HG03103 (cell line): ENCODE measurements at regions not wholly inside any gene's neighbourhood (a gene's known extent, or its start where the extent isn't known, plus 50 kb on each side); places are given as distances from the start of the nearest gene placed in this dataset.
"Not testable (repeated sequence)": the region's sequence is repeated elsewhere in the genome, so short reads cannot be mapped to it uniquely, and the experiment has no call there.

Source experiments
- ATAC-seq: cut with Tn5 transposase; IDR thresholded peaks from one replicate; pipeline ENCODE4 v1.9.1; 2021; ENCODE audit warnings: low read depth; ENCODE audit not compliant: unreplicated experiment

GRCh38 chr6:92433911-92434310 lies 985.4 kb downstream of the EPHA7 start:
- no peak for ATAC-seq

DNA sequence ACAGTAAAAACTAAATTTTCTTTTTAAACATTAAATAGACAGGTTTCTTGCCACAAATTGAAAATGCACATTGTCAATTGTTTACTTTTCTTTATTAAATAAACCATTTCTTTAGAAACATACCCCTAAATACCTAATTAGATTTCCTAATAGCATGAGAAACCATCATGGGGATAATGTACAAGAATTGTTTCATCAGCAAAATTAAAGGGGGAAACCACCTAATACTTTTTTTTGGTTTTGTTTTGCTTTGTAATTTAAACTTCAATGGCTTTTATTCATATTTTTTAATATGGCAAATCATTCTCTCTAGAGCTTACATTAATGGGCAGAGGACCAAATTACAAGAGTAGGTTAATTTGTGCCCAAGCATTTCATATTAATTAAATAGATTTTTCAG lies 987.9 kb downstream of the EPHA7 start:
- no peak for ATAC-seq

DNA sequence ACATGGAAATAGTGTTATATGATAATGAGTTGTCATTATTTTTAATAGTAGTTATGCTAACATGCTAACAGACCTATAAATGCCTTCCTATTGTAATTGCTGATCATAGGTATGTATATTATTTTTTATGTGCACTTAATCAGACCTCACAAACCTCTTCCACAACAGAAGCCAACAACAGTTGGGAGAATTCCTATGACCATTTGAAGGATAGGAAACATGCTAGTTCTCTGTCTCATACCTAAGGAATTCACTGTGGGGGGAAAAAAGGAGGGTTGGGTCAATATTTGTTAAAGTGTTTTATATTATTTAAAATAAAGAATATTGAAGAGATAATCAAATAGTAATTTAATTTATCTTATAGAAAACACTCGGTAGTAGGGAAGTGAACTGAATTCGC lies 990.9 kb downstream of the EPHA7 start:
- no peak for ATAC-seq

- ATAC-seq: no peak
Observed at GRCh38 chr6:92427453-92427852, 991.9 kb downstream of the EPHA7 start.

DNA sequence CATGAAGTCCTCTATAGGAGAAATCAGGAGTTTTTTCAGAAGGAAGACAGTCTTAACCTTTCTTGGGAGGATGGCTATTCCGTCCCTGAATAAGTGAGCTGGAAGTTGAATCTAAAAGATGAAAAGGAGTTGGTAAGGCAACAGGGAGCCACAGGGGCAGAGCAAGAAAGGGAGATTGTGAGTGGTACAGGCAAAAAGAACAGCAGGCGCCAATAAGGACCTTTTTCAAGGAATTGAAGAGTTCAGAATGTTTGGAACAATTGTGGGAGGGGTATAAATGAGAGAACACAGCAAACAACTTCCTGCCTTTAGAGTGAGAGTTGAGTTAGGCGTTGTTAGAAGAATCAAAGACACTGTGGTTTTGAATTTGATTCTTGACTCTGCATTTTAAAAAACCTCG lies 1003.7 kb downstream of the EPHA7 start:
- ATAC-seq: no peak

DNA sequence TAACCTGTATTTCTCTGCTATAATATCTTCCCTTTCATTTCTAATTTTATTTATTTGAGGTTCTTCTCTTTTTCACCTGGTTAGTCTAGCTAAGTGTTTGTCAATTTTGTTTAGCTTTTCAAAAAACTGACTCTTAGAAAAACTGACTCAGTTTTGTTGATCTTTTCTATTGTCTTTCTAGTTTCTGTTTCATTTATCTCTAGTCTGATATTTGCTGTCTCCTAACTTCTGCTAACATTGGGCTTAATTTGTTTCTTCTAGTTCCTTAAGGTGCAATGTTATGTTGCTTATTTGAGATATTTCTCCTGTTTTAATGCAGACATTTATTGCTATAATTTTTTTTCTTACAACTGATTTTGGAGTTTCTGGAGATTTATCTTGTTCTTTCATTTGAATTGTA lies 1011.0 kb downstream of the EPHA7 start:
- no peak for ATAC-seq

GRCh38 chr6:92404281-92404680 lies 1015.1 kb downstream of the EPHA7 start:
- ATAC-seq: no peak

GRCh38 chr6:92399911-92400310 lies 1019.4 kb downstream of the EPHA7 start:
- no peak for ATAC-seq

DNA sequence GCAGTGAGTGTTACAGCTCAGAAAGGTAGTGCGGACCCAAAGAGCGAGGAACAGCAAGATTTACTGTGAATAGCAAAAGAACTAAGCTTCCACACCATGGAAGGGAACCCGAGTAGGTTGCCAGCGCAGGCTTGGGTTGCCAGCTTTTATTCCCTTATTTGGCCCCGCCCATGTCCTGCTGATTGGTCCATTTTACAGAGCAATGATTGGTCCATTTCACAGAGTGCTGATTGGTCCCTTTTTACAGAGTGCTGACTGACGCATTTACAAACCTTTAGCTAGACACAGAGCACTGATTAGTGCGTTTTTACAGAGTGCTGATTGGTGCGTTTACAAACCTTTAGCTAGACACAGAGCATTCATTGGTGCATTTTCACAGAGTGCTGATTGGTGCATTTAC lies 1030.7 kb downstream of the EPHA7 start:
- not testable (repeated sequence) for ATAC-seq

DNA sequence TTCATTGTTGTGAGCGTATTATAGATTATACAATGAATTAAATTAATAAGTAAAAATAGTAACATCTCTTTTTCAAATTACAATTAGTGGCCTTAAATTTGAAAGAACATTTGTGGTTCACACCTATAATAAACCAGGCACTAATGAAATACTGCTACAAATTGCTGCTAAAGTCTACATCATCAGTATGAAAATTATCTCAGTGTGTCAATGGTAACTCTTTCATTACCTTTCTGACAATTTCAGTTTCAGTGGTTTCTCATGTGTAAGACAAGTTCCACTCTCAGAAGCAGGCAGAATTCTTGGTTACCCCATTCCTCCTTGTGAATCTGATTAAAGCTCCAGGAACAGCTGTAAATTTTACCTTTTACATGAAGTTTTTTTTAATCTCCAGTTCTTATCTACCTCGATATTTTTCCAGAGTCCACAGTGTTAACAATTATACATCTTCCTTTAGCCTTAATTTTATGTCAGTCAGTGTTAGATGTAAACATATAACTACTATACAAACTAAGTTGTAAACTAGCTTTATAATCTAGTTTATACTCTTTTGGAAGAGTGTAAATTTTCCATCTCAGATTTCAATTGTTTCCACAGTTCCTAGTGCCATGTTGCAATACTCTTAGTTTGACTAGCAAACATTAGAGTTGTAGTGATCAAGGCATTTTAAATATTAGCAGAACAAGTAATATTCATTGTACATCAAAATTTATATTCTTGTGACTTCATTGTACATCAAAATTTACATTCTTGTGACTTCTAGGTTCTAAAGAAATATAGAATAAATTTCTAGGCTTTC lies 1038.4 kb downstream of the EPHA7 start:
- no peak for ATAC-seq

- ATAC-seq: no peak
Observed at GRCh38 chr6:92377137-92377536, 1042.2 kb downstream of the EPHA7 start.

GRCh38 chr6:92376691-92377090 lies 1042.7 kb downstream of the EPHA7 start:
- ATAC-seq: no peak

DNA sequence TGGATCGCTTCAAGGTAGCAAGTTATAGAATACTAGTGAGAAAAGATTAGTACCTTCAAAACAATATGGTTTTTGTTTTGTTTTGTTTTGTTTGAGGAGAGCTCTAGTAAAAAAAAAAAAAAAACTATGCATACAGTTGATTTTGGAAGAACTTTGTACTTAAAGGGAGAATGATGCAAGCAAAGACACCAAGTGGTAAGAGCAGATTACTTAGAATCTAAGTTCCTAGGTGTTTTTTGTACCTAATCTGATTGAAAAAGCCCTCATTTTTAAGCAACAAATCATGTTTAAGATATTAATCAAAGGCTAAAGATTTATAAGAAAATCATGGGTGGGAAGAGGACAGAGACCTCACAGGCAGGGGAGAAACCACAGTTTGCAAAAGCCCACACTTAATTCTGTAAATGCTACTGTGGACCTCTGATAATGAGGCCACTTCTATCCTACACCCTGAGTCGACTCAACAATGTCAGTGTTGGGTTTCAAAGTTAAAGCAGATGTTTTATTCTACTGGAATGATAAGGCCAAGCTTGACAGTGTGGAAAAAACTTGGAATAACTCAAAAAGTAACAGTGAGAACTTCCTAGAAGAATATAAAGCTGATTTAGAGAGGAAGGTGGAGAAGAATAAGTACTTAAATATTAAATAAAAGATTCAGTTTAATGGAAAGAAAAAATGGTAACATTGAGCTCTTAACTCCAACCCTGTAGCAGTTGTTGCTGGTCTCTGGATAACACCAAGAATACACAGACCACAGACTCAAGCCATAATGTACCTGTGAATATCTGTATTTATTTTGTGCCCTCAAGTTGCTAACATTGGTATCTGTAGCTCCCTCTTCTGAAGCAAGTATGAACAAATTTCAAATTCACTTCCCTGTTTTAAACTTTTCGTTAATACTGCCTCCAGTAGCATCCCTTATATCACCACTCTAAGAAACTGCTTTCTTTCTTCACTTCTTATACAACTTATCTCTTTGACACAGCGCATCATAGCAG lies 1047.8 kb downstream of the EPHA7 start:
- ATAC-seq: no peak

GRCh38 chr6:92369309-92369708 lies 1050.0 kb downstream of the EPHA7 start:
- no peak for ATAC-seq

DNA sequence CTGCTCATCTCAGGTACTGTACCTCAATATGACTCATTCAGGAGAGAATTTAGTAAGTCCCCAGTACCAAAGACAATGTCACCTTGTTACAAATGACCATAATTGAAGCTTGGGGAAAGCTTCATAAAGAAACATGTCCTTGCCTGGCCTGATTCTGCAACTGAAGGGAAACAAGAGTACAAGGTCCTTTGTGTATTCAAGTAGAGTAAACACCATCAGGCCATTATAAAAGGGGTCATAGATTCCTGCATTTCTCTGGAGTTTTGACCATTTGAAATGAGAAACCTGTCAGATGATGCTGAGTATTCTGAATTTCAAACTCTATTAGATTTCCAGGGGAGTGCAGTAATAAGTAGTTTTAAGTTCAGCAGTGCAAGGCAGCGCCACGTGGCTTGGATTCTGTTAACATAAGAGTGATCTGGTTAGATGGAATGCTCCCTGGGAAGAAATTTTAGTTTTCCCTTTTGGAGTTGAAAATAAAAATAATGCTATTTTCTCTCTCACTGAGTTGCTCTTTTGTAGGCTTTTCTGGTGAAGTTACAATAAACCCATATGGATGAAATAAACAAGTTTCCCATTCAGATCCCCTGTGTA lies 1054.3 kb downstream of the EPHA7 start:
- ATAC-seq: no peak

- ATAC-seq: no peak
Observed at GRCh38 chr6:92363111-92363510, 1056.2 kb downstream of the EPHA7 start.

- no peak for ATAC-seq
Observed at GRCh38 chr6:92362404-92362803, 1057.0 kb downstream of the EPHA7 start.

- ATAC-seq: no peak
Observed at GRCh38 chr6:92361990-92362389, 1057.4 kb downstream of the EPHA7 start.

DNA sequence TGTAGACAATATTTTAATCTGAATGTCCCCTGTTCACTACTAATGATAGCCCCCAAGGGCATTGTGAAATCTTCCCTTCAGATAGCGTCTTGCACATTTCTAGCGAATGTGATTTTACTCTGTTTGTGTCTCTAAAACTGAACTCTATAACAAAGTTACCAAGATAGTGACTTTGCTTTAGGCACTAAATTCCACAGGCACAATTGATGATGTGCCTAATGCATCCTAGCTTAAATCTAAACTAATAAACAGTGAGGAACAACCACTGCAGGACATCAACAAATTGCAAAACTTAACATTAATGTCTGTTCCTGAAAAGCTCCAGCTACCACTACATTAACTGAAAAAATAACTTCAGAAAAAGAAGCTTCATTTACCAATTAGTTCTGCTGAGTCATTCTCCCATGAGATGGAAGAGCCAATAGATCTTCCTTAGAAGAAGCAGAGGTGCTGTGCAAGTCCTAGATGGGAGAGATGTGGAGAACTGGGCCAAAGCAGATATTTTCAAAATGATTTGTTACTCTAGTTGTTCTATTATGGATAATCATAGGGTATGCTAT lies 1065.0 kb downstream of the EPHA7 start:
- no peak for ATAC-seq

- ATAC-seq: no peak
Observed at GRCh38 chr6:92352130-92352529, 1067.2 kb downstream of the EPHA7 start.

GRCh38 chr6:92341201-92341600 lies 1078.2 kb downstream of the EPHA7 start:
- no peak for ATAC-seq
